HepG2 (cell line): ENCODE measurements at regions not wholly inside any gene's neighbourhood (a gene's known extent, or its start where the extent isn't known, plus 50 kb on each side); places are given as distances from the start of the nearest gene placed in this dataset.

Experiments
- DMAP1 ChIP-seq: IDR thresholded peaks from 2 replicates; pipeline ENCODE4 v1.6.1; 2016
- ETV5 ChIP-seq: IDR thresholded peaks from 2 replicates; pipeline ENCODE4 v1.6.1; 2018; ENCODE audit warnings: missing biosample characterization, missing genetic modification reagents, inconsistent platforms, borderline replicate concordance
- PATZ1 ChIP-seq: sonication (generic); formaldehyde crosslinking; IDR thresholded peaks from 2 replicates; pipeline ENCODE4 v1.4.0; 2020; ENCODE audit warnings: missing genetic modification reagents
- RBAK ChIP-seq: sonication (generic); formaldehyde crosslinking; IDR thresholded peaks from 2 replicates; pipeline ENCODE4 v1.5.1; 2020; ENCODE audit warnings: mild to moderate bottlenecking, missing genetic modification reagents
- TFAP4 ChIP-seq: sonication (generic); IDR thresholded peaks from 2 replicates; pipeline ENCODE4 v1.6.1; 2016; ENCODE audit warnings: low read depth, borderline replicate concordance
- ZBTB7B ChIP-seq: sonication (generic); formaldehyde crosslinking; IDR thresholded peaks from 2 replicates; pipeline ENCODE4 v1.4.0; 2020; ENCODE audit warnings: missing genetic modification reagents
- ZFX ChIP-seq: sonication (generic); formaldehyde crosslinking; IDR thresholded peaks from 2 replicates; pipeline ENCODE4 v1.4.0; 2020; ENCODE audit warnings: mild to moderate bottlenecking, low read depth, missing genetic modification reagents, moderate library complexity
- ZGPAT ChIP-seq: IDR thresholded peaks from 2 replicates; pipeline ENCODE4 v1.6.1; 2016; ENCODE audit warnings: mild to moderate bottlenecking
- ZNF281 ChIP-seq: sonication (generic); formaldehyde crosslinking; IDR thresholded peaks from 2 replicates; pipeline ENCODE4 v1.4.0; 2020; ENCODE audit warnings: missing genetic modification reagents, borderline replicate concordance
- ZNF335 ChIP-seq: sonication (generic); formaldehyde crosslinking; IDR thresholded peaks from 2 replicates; pipeline ENCODE4 v1.4.0; 2020; ENCODE audit warnings: missing genetic modification reagents

GRCh38 chr21:33976082-33977016, 60.7 kb upstream of the ATP5PO start (continued):
- TF ChIP-seq ZFX (peak; percentile 36; the same call in 1 of the 2 replicates), PATZ1 (CRISPR knock-in tag) (peak; percentile 61), DMAP1 (peak; percentile 23; the same call in 1 of the 2 replicates), TFAP4 (peak; percentile 69; the same call in 1 of the 2 replicates), ZGPAT (CRISPR knock-in tag) (0 out of 2 replicates have a peak, but pooled peaks have one; percentile 45), RBAK (CRISPR knock-in tag) (no peak), ZNF281 (CRISPR knock-in tag) (peak; percentile 50; the same call in 1 of the 2 replicates), ZBTB7B (0 out of 2 replicates have a peak, but pooled peaks have one; percentile 40), ZNF335 (CRISPR knock-in tag) (no peak), ETV5 (CRISPR knock-in tag) (peak; percentile 55; the same call in 1 of the 2 replicates)
